Transverse colon (tissue), 4 donors: ENCODE measurements at regions not wholly inside any gene's neighbourhood (a gene's known extent, or its start where the extent isn't known, plus 50 kb on each side); places are given as distances from the start of the nearest gene placed in this dataset.

Experiments
- DNase-seq: peaks from one replicate; pipeline ENCODE4 v3.0.0-alpha.2; 2019
- H3K27ac ChIP-seq, 4 donors: fragments of 200-600 bp; sonication (generic); 2 replicates each; pipeline ENCODE4 v1.5.1; 2016 to 2018; ENCODE audit warnings: inconsistent platforms in 4 of 4
- H3K27me3 ChIP-seq: fragments of 200-600 bp; sonication (generic); 2 replicates; pipeline ENCODE4 v1.5.1; 2017; ENCODE audit warnings: inconsistent platforms
- H3K36me3 ChIP-seq, 4 donors: fragments of 200-600 bp; sonication (generic); 2 replicates each; pipeline ENCODE4 v1.5.1; 2017 to 2019; ENCODE audit warnings: inconsistent platforms in 4 of 4
- H3K4me1 ChIP-seq, 4 donors: fragments of 200-600 bp; sonication (generic); 2 replicates each; pipeline ENCODE4 v1.5.1; 2017 to 2020; ENCODE audit warnings: inconsistent platforms in 4 of 4
- H3K4me3 ChIP-seq, 4 donors: fragments of 200-600 bp; sonication (generic); 1 replicate in 1 of 4; 2 replicates in 3 of 4; pipeline versions ENCODE4 v1.5.1 to v1.6.1; 2017 to 2019; ENCODE audit warnings: inconsistent platforms in 4 of 4
- H3K9me3 ChIP-seq, 2 donors: fragments of 200-600 bp; sonication (generic); 2 replicates each; pipeline ENCODE4 v1.5.1; 2017 to 2019; ENCODE audit warnings: inconsistent platforms in 2 of 2
- CTCF ChIP-seq, 5 experiments: fragments of 200-600 bp in 3 of 5; fragments of 450-650 bp in 2 of 5; sonication (generic) in 3 of 5; IDR thresholded peaks; 1 replicate in 2 of 5; 2 replicates in 3 of 5; pipeline ENCODE4 v1.5.1; 2016 to 2017; ENCODE audit warnings: antibody characterized with exemption in 5 of 5, inconsistent platforms in 3 of 5, mild to moderate bottlenecking in 2 of 5, moderate library complexity in 1 of 5
- EP300 ChIP-seq: sonication (generic); formaldehyde crosslinking; IDR thresholded peaks from one replicate; pipeline ENCODE4 v1.6.1; 2017; ENCODE audit warnings: antibody characterized with exemption, low read depth
- POLR2A ChIP-seq: fragments of 450-650 bp; IDR thresholded peaks from one replicate; pipeline ENCODE4 v1.6.1; 2016; ENCODE audit warnings: antibody characterized with exemption, mild to moderate bottlenecking, moderate library complexity
- POLR2AphosphoS5 ChIP-seq, 3 donors: sonication (generic); formaldehyde crosslinking; IDR thresholded peaks; one replicate each; pipeline ENCODE4 v1.6.1; 2016; ENCODE audit warnings: antibody characterized with exemption in 3 of 3
- WGBS, 2 donors: methylation state at CpG; one replicate each; pipeline ENCODE4 v1.1.5; 2018; ENCODE audit warnings: low coverage in 1 of 2; 5-methylcytosine and 5-hydroxymethylcytosine counted together
- in situ Hi-C, 4 donors: fragments of 200-750 bp; cut with MboI; loops; one replicate each; pipeline versions ENCODE4 v1.15.0 to v1.15.1; 2017; ENCODE audit warnings: low sequenced_read_pairs in 3 of 4, low pct_ligation_motif_present in 1 of 4, low pct_unique_long_range_greater_than_20kb in 1 of 4
- intact Hi-C: fragments of 100-400 bp; cut with DNase I; formaldehyde crosslinking; loops from one replicate; pipeline ENCODE4 v1.15.1; 2023; ENCODE audit warnings: low total_unique reads

- Histone ChIP-seq H3K4me3 (no peak overlapping the region), H3K27ac (no peak overlapping the region), H3K27me3 (peaks cover 7% of the 10 kb centered on the region), H3K9me3 (no peaks in the 10 kb centered on the region), H3K36me3 (no peaks in the 10 kb centered on the region), H3K4me1 (no peaks in the 10 kb centered on the region)
- in situ Hi-C loops (no loop called here), intact Hi-C loops (no loop called here)
- TF ChIP-seq POLR2AphosphoS5 (IDR thresholded peaks at IDR 0.05) (no peak), EP300 (no peak), POLR2A (no peak), CTCF (IDR thresholded peaks at IDR 0.05) (no peak)
- WGBS, 2 donors = 83 to 90% methylated on average over 9 to 16 of the region's 16 CpGs
- no peak for DNase-seq
These were observed 225.9 kb upstream of the IRX3 start for GRCh38 chr16:54512467-54512995.

- no peak overlapping the region for H3K27ac ChIP-seq
- in situ Hi-C loops (no loop called here), intact Hi-C loops (no loop called here)
- WGBS, 2 donors = 60 to 71% methylated on average over 1 to 3 of the region's 3 CpGs
- peaks cover 11% of the 10 kb centered on the region for H3K27me3 ChIP-seq
- no peak for TF ChIP-seq POLR2AphosphoS5 (IDR thresholded peaks at IDR 0.05)
- no peak overlapping the region for H3K4me3 ChIP-seq
- H3K36me3 ChIP-seq = no peaks in the 10 kb centered on the region
- no peak for DNase-seq
- H3K9me3 ChIP-seq = no peaks in the 10 kb centered on the region
- H3K4me1 ChIP-seq = no peaks in the 10 kb centered on the region
These were observed 224.7 kb upstream of the IRX3 start for GRCh38 chr16:54511222-54511731.

- Histone ChIP-seq H3K4me3 (no peak overlapping the region), H3K27me3 (peaks cover 11% of the 10 kb centered on the region), H3K4me1 (no peaks in the 10 kb centered on the region), H3K36me3 (no peaks in the 10 kb centered on the region), H3K9me3 (no peaks in the 10 kb centered on the region), H3K27ac (no peak overlapping the region)
- WGBS, 2 donors = 67 to 70% methylated on average over 8 to 10 of the region's 10 CpGs
- no peak for TF ChIP-seq POLR2A
- no peak for TF ChIP-seq EP300
- no peak for TF ChIP-seq CTCF (IDR thresholded peaks at IDR 0.05)
- no peak for TF ChIP-seq POLR2AphosphoS5 (IDR thresholded peaks at IDR 0.05)
- in situ Hi-C loops (no loop called here), intact Hi-C loops (no loop called here)
- DNase-seq = no peak
These were observed 224.2 kb upstream of the IRX3 start for GRCh38 chr16:54510685-54511221.

- TF ChIP-seq POLR2AphosphoS5 (IDR thresholded peaks at IDR 0.05) = no peak
- TF ChIP-seq CTCF (IDR thresholded peaks at IDR 0.05) = no peak
- no peak for TF ChIP-seq POLR2A
- no peak overlapping the region for H3K4me3 ChIP-seq
- no peak overlapping the region for H3K27ac ChIP-seq
- intact Hi-C loops = no loop called here
- DNase-seq = no peak
- WGBS, 2 donors = 66 to 69% methylated on average over 7 to 11 of the region's 11 CpGs
- peaks cover 11% of the 10 kb centered on the region for H3K27me3 ChIP-seq
- no peaks in the 10 kb centered on the region for H3K36me3 ChIP-seq
- H3K4me1 ChIP-seq = peaks cover 0 to 3% (median 2%) of the 10 kb centered on the region in 4 donors
- no peaks in the 10 kb centered on the region for H3K9me3 ChIP-seq
- in situ Hi-C loops = no loop called here
These were observed 222.9 kb upstream of the IRX3 start for GRCh38 chr16:54509456-54509855.

- in situ Hi-C loops (no loop called here), intact Hi-C loops (no loop called here)
- no peak for DNase-seq
- Histone ChIP-seq H3K9me3 (no peaks in the 10 kb centered on the region), H3K27me3 (peaks cover 11% of the 10 kb centered on the region), H3K4me1 (peaks cover 0 to 13% (median 8%) of the 10 kb centered on the region in 4 donors), H3K27ac (no peak overlapping the region), H3K36me3 (no peaks in the 10 kb centered on the region), H3K4me3 (no peak overlapping the region)
- no peak for TF ChIP-seq POLR2AphosphoS5 (IDR thresholded peaks at IDR 0.05)
- no peak for TF ChIP-seq POLR2A
- no peak for TF ChIP-seq EP300
- TF ChIP-seq CTCF (IDR thresholded peaks at IDR 0.05) = no peak
- 85 to 93% methylated on average over 3 to 12 of the region's 12 CpGs for WGBS, 2 donors
These were observed 221.8 kb upstream of the IRX3 start for GRCh38 chr16:54508351-54508750.
